Peyer's patch (tissue), 4 donors: ENCODE measurements at regions not wholly inside any gene's neighbourhood (a gene's known extent, or its start where the extent isn't known, plus 50 kb on each side); places are given as distances from the start of the nearest gene placed in this dataset.

ENCODE experiments used
- DNase-seq, 3 donors: peaks; one replicate each; pipeline ENCODE4 v3.0.0-alpha.2; 2017 to 2019
- H3K27ac ChIP-seq, 4 donors: fragments of 200-600 bp; sonication (generic); one replicate each; pipeline ENCODE4 v1.5.1; 2016 to 2019
- H3K27me3 ChIP-seq, 2 donors: fragments of 200-600 bp; sonication (generic); one replicate each; pipeline ENCODE4 v1.5.1; 2019
- H3K36me3 ChIP-seq, 3 donors: fragments of 200-600 bp; sonication (generic); one replicate each; pipeline ENCODE4 v1.5.1; 2016 to 2019
- H3K4me1 ChIP-seq, 4 donors: fragments of 200-600 bp; sonication (generic); one replicate each; pipeline ENCODE4 v1.5.1; 2016 to 2019
- H3K4me3 ChIP-seq, 4 donors: fragments of 200-600 bp; sonication (generic); 1 replicate in 3 of 4; 2 replicates in 1 of 4; pipeline ENCODE4 v1.5.1; 2016 to 2019; ENCODE audit warnings: mild to moderate bottlenecking in 1 of 4
- H3K9me3 ChIP-seq, 4 donors: fragments of 200-600 bp; sonication (generic); one replicate each; pipeline ENCODE4 v1.5.1; 2016 to 2019; ENCODE audit warnings: mild to moderate bottlenecking in 1 of 4
- POLR2A ChIP-seq, 2 donors: fragments of 450-650 bp; IDR thresholded peaks; one replicate each; pipeline ENCODE4 v1.5.1; 2017; ENCODE audit warnings: antibody characterized with exemption in 2 of 2, mild to moderate bottlenecking in 2 of 2, moderate library complexity in 2 of 2
- TF ChIP-seq, protein P1 (sequence below), 6 experiments: fragments of 450-650 bp in 4 of 6; fragments of 200-600 bp in 2 of 6; sonication (generic) in 1 of 6; IDR thresholded peaks; one replicate each; pipeline ENCODE4 v1.5.1; 2017 to 2019; ENCODE audit warnings: antibody characterized with exemption in 6 of 6, mild to moderate bottlenecking in 3 of 6, moderate library complexity in 1 of 6

DNA sequence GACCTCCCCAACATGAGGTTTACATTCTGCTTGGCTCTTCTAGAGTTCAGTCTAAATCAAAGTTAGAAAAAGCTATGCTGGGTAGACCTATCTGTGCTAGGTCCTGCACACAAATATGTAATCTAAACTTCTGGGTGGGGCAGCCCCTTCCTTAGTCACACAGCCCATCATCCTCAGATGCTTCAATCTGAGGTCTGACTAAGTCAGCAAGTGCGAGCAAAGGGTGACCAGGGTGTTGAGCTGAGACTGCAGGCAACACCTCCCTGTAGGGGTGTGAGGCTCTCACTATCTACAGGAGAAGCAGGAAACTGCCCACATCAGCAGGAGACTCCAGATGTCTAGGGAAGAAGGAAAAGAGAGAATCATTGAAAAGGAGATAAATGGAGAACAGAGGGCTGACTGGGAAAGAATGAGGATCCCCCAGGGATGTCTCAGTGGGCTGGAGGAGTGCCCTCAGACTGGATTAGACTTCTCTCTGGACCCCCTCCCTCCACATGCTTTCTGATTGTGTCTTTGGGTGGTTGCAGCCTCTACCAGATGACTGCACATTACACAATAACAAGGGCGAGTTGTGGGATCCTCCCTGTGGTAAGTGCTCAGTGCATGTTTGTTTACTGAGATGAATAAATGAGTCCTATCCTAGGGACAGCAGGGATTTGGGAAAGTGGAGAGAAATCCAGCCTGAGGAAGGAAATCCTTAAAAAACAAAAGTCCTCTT is 266.2 kb upstream of the PLET1 start:
- H3K36me3 ChIP-seq: no peaks in the 10 kb centered on the region
- no peak overlapping the region for H3K4me3 ChIP-seq
- no peaks in the 10 kb centered on the region for H3K9me3 ChIP-seq
- H3K27me3 ChIP-seq: no peaks in the 10 kb centered on the region
- no peak overlapping the region for H3K27ac ChIP-seq
- no peak for DNase-seq
- H3K4me1 ChIP-seq: peaks cover 0 to 14% (median 0%) of the 10 kb centered on the region in 4 donors
- no peak for TF ChIP-seq POLR2A (IDR thresholded peaks at IDR 0.05)
- TF ChIP-seq, protein P1, sequence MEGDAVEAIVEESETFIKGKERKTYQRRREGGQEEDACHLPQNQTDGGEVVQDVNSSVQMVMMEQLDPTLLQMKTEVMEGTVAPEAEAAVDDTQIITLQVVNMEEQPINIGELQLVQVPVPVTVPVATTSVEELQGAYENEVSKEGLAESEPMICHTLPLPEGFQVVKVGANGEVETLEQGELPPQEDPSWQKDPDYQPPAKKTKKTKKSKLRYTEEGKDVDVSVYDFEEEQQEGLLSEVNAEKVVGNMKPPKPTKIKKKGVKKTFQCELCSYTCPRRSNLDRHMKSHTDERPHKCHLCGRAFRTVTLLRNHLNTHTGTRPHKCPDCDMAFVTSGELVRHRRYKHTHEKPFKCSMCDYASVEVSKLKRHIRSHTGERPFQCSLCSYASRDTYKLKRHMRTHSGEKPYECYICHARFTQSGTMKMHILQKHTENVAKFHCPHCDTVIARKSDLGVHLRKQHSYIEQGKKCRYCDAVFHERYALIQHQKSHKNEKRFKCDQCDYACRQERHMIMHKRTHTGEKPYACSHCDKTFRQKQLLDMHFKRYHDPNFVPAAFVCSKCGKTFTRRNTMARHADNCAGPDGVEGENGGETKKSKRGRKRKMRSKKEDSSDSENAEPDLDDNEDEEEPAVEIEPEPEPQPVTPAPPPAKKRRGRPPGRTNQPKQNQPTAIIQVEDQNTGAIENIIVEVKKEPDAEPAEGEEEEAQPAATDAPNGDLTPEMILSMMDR (IDR thresholded peaks at IDR 0.05): no peak

DNA sequence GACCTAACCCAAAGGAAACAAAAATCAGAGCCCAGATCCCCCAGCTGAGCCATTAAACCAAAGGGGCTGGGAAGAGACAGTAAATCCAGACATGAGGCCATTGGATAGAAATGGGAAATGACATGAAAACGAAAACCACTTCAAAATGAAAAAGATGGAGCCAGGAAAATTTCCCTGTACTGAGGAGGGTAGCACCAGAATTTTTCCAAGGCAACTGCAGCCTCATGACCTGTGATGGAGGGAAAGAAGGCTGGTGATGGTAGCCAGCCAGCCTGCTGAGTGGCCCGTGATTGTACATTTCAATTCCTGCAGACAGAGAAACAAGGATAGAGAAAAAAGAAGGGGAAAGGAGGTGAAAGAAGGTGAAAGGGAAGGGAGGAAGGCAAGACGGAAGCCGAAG is 268.4 kb upstream of the PLET1 start:
- TF ChIP-seq, protein P1 (IDR thresholded peaks at IDR 0.05): no peak
- TF ChIP-seq POLR2A (IDR thresholded peaks at IDR 0.05): no peak
- H3K4me1 ChIP-seq: peaks cover 0 to 14% (median 0%) of the 10 kb centered on the region in 4 donors
- H3K4me3 ChIP-seq: no peak overlapping the region
- H3K27me3 ChIP-seq: no peaks in the 10 kb centered on the region
- no peaks in the 10 kb centered on the region for H3K36me3 ChIP-seq
- H3K27ac ChIP-seq: no peak overlapping the region
- H3K9me3 ChIP-seq: no peaks in the 10 kb centered on the region
- DNase-seq: no peak

DNA sequence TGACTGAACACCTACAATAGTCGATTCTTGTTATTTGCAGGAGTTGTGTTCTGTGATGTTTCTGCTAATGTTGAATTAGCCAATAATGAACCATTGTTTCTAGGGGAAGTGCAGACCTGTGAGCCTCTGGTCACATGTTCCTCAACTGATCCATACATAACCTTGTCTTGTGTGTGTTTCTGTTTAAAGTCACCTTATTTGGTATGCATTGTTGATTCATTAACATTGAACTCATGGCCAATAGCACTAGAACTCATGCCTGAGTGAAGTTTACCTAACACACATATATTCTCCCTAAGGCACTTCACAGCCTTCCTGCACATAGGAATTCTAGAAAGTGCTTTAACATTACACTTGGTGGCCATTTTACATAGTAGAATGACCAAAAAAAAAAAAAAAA is 271.8 kb upstream of the PLET1 start:
- H3K27ac ChIP-seq: no peak overlapping the region
- no peak overlapping the region for H3K4me3 ChIP-seq
- no peaks in the 10 kb centered on the region for H3K4me1 ChIP-seq
- H3K9me3 ChIP-seq: no peaks in the 10 kb centered on the region
- DNase-seq: no peak
- H3K27me3 ChIP-seq: no peaks in the 10 kb centered on the region
- TF ChIP-seq POLR2A (IDR thresholded peaks at IDR 0.05): no peak
- TF ChIP-seq, protein P1 (IDR thresholded peaks at IDR 0.05): no peak
- H3K36me3 ChIP-seq: no peaks in the 10 kb centered on the region

DNA sequence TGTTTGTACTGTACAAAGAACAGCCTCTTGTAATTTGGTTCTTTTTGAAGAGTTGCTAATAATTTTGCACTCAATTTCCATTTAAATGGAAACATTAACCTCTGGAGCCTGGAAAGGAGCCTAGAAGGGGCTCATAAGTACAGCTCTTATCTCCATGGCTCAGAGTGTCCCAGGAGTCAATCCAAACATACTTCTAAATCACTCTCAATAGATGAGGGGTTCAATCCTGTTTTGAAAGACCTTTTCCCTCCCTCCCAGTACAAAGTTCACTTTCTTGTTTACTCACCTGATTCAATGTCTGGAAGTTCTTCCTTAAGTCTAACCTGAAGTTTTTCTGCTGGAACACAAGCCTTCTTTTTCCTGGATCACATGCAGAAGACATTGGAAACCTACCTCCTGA is 273.0 kb upstream of the PLET1 start:
- TF ChIP-seq, protein P1 (IDR thresholded peaks at IDR 0.05): no peak
- no peak for TF ChIP-seq POLR2A (IDR thresholded peaks at IDR 0.05)

DNA sequence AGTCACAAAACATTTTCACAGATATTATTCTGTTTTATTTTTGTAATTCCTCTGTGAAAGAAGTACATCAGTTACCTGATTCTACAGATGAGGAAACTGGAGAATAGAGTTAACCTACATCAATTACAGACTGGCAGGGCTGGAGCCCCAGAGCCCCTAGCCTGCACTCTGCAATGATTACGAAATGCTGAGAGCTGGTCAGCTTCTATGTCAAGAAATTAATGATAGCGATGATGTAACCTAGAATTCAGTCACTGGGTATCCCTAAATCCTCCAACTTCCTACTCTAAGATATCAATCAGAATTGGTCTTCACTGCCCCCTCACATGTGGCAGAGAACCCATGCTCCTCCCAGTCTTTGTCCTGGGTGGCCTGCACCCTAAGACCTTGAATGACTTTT is 273.5 kb upstream of the PLET1 start:
- Histone ChIP-seq H3K9me3 (no peaks in the 10 kb centered on the region), H3K4me1 (no peaks in the 10 kb centered on the region), H3K27me3 (no peaks in the 10 kb centered on the region), H3K4me3 (no peak overlapping the region), H3K27ac (no peak overlapping the region), H3K36me3 (no peaks in the 10 kb centered on the region)
- no peak for TF ChIP-seq POLR2A (IDR thresholded peaks at IDR 0.05)
- TF ChIP-seq, protein P1 (IDR thresholded peaks at IDR 0.05): no peak
- no peak for DNase-seq

More for the DNA sequence above, 273.0 kb upstream of the PLET1 start:
- Histone ChIP-seq H3K36me3 (no peaks in the 10 kb centered on the region), H3K27me3 (no peaks in the 10 kb centered on the region), H3K4me3 (no peak overlapping the region), H3K27ac (no peak overlapping the region), H3K4me1 (no peaks in the 10 kb centered on the region), H3K9me3 (no peaks in the 10 kb centered on the region)
- no peak for DNase-seq
